KMS-11 (cell line): ENCODE measurements at regions not wholly inside any gene's neighbourhood (a gene's known extent, or its start where the extent isn't known, plus 50 kb on each side); places are given as distances from the start of the nearest gene placed in this dataset.

ENCODE experiments used
- H2AFZ ChIP-seq: fragments of 200-600 bp; sonication (generic); 2 replicates; pipeline ENCODE4 v1.6.1; 2016; ENCODE audit warnings: antibody characterized with exemption, mixed run types, low read depth
- H3K27ac ChIP-seq: fragments of 200-600 bp; sonication (generic); 2 replicates; pipeline ENCODE4 v1.6.1; 2016; ENCODE audit warnings: mild to moderate bottlenecking, mixed run types
- H3K27me3 ChIP-seq: fragments of 200-600 bp; sonication (generic); 2 replicates; pipeline ENCODE4 v1.6.1; 2017; ENCODE audit warnings: mild to moderate bottlenecking, low read depth, mixed run types, moderate library complexity; ENCODE audit not compliant: insufficient read depth
- H3K36me3 ChIP-seq: fragments of 200-600 bp; sonication (generic); 2 replicates; pipeline ENCODE4 v1.6.1; 2017; ENCODE audit warnings: mild to moderate bottlenecking, mixed run types; ENCODE audit not compliant: insufficient read depth
- H3K4me1 ChIP-seq: fragments of 200-600 bp; sonication (generic); 2 replicates; pipeline ENCODE4 v1.6.1; 2016; ENCODE audit warnings: mild to moderate bottlenecking, low read depth, mixed run types; ENCODE audit not compliant: poor library complexity, severe bottlenecking
- H3K4me2 ChIP-seq: fragments of 200-600 bp; sonication (generic); 2 replicates; pipeline ENCODE4 v1.7.0; 2016; ENCODE audit warnings: mild to moderate bottlenecking, mixed run types
- H3K4me3 ChIP-seq: fragments of 200-600 bp; sonication (generic); IDR thresholded peaks from 2 replicates; pipeline ENCODE4 v1.6.1; 2017; ENCODE audit warnings: low read depth, low read length, mixed read lengths; ENCODE audit not compliant: insufficient read depth
- H3K79me2 ChIP-seq: fragments of 200-600 bp; sonication (generic); 2 replicates; pipeline ENCODE4 v1.6.1; 2016; ENCODE audit warnings: low read depth, mixed run types; ENCODE audit not compliant: insufficient read depth
- H3K9ac ChIP-seq: fragments of 200-600 bp; sonication (generic); 2 replicates; pipeline ENCODE4 v1.6.1; 2016; ENCODE audit warnings: mild to moderate bottlenecking, mixed run types
- H4K20me1 ChIP-seq: fragments of 200-600 bp; sonication (generic); 2 replicates; pipeline ENCODE4 v1.6.1; 2016; ENCODE audit warnings: mild to moderate bottlenecking, mixed run types; ENCODE audit not compliant: insufficient read depth
- TF ChIP-seq, protein P1 (sequence below): fragments of 200-600 bp; sonication (generic); conservative IDR thresholded peaks from 2 replicates; pipeline ENCODE4 v1.6.1; 2017; ENCODE audit warnings: low read depth, mild to moderate bottlenecking, antibody characterized with exemption, low read length, moderate library complexity, mixed read lengths

DNA sequence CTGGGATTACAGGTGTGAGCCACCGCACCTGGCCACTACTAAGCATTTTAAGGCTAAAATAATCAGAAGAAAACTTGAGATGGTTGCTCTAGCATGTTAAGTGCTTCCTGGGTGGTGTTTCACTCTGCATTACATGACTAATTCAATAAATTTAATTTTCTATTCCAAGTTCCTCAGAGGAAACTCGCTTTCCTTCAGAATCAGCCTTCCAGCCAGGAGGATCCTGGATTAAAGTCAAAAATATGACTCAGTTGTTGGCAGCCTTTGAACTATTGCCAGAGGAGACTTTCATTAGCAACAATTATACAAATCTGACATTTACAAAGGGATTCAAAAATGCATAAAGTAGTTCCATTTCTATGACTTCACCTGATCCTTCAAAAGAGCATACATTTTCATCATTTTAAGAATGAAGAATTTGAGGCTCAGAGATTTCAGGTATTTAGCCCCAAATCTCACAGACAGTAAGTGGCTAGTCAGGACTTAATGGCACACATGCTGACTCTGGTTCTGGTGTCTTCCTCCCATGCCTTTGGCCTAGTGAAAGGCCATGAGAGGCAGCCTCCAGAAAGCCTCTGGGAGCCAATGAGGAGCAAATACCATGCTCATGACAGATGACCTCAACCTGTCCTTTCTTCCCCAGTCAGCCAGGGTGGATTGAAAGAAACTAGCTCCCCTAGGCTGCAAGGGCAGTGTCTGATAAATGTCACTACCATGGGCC lies 115.7 kb downstream of the MAP3K21 start:
- Histone ChIP-seq H3K4me1 (peaks cover 19% of the 10 kb centered on the region), H3K9ac (no peak overlapping the region), H3K36me3 (no peaks in the 10 kb centered on the region), H3K79me2 (no peaks in the 10 kb centered on the region), H3K4me2 (no peak overlapping the region), H3K27me3 (no peaks in the 10 kb centered on the region), H3K4me3 (no peak overlapping the region), H4K20me1 (no peaks in the 10 kb centered on the region), H2AFZ (no peak overlapping the region), H3K27ac (no peak overlapping the region)
- TF ChIP-seq, protein P1, sequence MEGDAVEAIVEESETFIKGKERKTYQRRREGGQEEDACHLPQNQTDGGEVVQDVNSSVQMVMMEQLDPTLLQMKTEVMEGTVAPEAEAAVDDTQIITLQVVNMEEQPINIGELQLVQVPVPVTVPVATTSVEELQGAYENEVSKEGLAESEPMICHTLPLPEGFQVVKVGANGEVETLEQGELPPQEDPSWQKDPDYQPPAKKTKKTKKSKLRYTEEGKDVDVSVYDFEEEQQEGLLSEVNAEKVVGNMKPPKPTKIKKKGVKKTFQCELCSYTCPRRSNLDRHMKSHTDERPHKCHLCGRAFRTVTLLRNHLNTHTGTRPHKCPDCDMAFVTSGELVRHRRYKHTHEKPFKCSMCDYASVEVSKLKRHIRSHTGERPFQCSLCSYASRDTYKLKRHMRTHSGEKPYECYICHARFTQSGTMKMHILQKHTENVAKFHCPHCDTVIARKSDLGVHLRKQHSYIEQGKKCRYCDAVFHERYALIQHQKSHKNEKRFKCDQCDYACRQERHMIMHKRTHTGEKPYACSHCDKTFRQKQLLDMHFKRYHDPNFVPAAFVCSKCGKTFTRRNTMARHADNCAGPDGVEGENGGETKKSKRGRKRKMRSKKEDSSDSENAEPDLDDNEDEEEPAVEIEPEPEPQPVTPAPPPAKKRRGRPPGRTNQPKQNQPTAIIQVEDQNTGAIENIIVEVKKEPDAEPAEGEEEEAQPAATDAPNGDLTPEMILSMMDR, result no peak

DNA sequence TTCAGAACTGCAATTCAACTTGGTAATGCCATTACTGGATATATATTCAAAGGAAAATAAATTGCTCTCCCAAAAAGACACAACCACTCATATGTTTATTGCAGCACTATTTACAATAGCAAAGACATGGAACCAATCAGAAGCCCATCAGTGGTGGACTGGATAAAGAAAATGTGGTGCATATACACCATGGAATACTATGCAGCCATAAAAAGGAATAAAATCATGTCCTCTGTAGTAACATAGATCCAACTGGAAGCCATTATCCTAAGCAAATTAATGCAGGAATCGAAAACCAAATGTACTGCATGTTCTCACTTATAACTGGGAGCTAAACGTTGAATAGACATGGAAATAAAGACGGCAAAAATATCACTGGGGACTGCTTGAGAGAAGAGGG lies 117.0 kb downstream of the MAP3K21 start:
- no peak overlapping the region for H3K27ac ChIP-seq
- H3K9ac ChIP-seq, result no peak overlapping the region
- H2AFZ ChIP-seq, result no peak overlapping the region
- peaks cover 19% of the 10 kb centered on the region for H3K4me1 ChIP-seq
- no peak overlapping the region for H3K4me2 ChIP-seq
- H3K36me3 ChIP-seq, result no peaks in the 10 kb centered on the region
- no peaks in the 10 kb centered on the region for H3K27me3 ChIP-seq
- no peak overlapping the region for H3K4me3 ChIP-seq
- H4K20me1 ChIP-seq, result no peaks in the 10 kb centered on the region
- no peaks in the 10 kb centered on the region for H3K79me2 ChIP-seq
- TF ChIP-seq, protein P1, result no peak

DNA sequence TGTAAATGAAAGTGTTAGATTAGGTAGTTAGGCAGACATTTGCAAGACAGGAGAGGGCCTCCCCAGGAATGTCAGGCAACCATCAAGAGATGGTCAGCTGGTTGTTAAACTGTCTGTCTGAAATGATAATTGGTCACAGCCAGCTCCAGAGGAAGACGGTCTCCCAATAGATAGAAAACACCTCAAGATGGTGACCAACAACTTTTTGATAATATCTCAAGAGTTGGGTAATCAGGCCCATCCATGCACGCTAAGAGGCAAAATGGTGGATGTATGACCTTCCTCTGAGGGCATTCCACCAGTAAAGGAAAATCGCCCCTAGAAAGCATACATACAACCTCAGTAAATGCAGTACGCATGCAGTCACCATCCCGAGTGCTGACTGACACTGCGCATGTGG lies 118.2 kb downstream of the MAP3K21 start:
- H2AFZ ChIP-seq, result no peak overlapping the region

DNA sequence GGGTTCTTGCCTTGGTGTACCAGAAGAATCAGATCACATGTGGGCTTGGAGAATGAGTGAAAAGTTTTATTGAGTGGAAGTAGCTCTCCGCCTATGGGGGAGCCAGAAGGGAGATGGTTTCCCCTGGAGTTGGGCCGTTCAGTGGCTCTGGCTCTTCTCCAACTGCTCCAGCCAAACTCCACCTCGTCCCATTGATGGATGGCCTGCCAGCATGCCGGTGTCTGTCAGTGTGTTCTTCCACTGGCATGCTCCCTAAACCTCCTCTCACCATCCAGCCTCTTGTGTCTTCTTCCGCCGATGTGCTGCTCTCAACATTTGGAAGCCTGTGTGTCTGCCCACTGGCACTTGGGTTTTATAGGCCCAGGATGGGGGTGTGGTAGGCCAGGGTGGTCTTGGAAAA lies 119.4 kb downstream of the MAP3K21 start:
- H3K27me3 ChIP-seq, result no peaks in the 10 kb centered on the region
- H3K4me2 ChIP-seq, result no peak overlapping the region
- no peaks in the 10 kb centered on the region for H3K79me2 ChIP-seq
- peaks cover 5% of the 10 kb centered on the region for H3K4me1 ChIP-seq
- no peak overlapping the region for H3K4me3 ChIP-seq
- TF ChIP-seq, protein P1, result no peak
- H2AFZ ChIP-seq, result no peak overlapping the region
- no peak overlapping the region for H3K27ac ChIP-seq
- no peaks in the 10 kb centered on the region for H3K36me3 ChIP-seq
- H4K20me1 ChIP-seq, result no peaks in the 10 kb centered on the region
- H3K9ac ChIP-seq, result no peak overlapping the region

More for the DNA sequence above, 118.2 kb downstream of the MAP3K21 start:
- H3K79me2 ChIP-seq, result no peaks in the 10 kb centered on the region
- no peaks in the 10 kb centered on the region for H3K36me3 ChIP-seq
- no peak overlapping the region for H3K9ac ChIP-seq
- TF ChIP-seq, protein P1, result no peak
- H3K27me3 ChIP-seq, result no peaks in the 10 kb centered on the region
- H3K4me1 ChIP-seq, result peaks cover 17% of the 10 kb centered on the region
- H4K20me1 ChIP-seq, result no peaks in the 10 kb centered on the region
- no peak overlapping the region for H3K4me3 ChIP-seq
- H3K4me2 ChIP-seq, result no peak overlapping the region
- no peak overlapping the region for H3K27ac ChIP-seq
